Activated CD4-positive, alpha-beta T cell treated with anti-CD3 and anti-CD28 coated beads, Interleukin-2, amount 10 ng/mL, durations not matched to agents 7 days and 5 days (primary cell): ENCODE measurements at regions not wholly inside any gene's neighbourhood (a gene's known extent, or its start where the extent isn't known, plus 50 kb on each side); places are given as distances from the start of the nearest gene placed in this dataset.

Experiments
- CTCF ChIA-PET: fragments of 350-600 bp; sonication (Branson Sonifier 250); formaldehyde crosslinking; loops from one replicate; lab custom pipeline; 2021; ENCODE audit warnings: antibody characterized with exemption; lab: Charles Lee
- POLR2A ChIA-PET: fragments of 350-600 bp; sonication (Branson Sonifier 250); formaldehyde crosslinking; loops from one replicate; lab custom pipeline; 2021; ENCODE audit warnings: antibody characterized with exemption; lab: Charles Lee
- DNase-seq: peaks from one replicate; pipeline ENCODE4 v3.0.0-alpha.2; 2020
- H3K27ac Mint-ChIP-seq: one replicate; pipeline ENCODE4 v1.8.0; 2021; ENCODE audit warnings: mild to moderate bottlenecking, moderate library complexity, mixed read lengths
- H3K27me3 Mint-ChIP-seq: one replicate; pipeline ENCODE4 v1.8.0; 2021; ENCODE audit warnings: mixed read lengths
- H3K36me3 Mint-ChIP-seq: one replicate; pipeline ENCODE4 v1.8.0; 2021; ENCODE audit warnings: low read depth, mixed read lengths
- H3K4me1 Mint-ChIP-seq: one replicate; pipeline ENCODE4 v1.8.0; 2021; ENCODE audit warnings: mixed read lengths
- H3K4me3 Mint-ChIP-seq: one replicate; pipeline ENCODE4 v1.8.0; 2021; ENCODE audit warnings: mild to moderate bottlenecking, moderate library complexity, mixed read lengths
- H3K9me3 Mint-ChIP-seq: one replicate; pipeline ENCODE4 v1.8.0; 2021; ENCODE audit warnings: mixed read lengths

- Mint-ChIP-seq H3K27ac (no peak overlapping the region), H3K4me1 (no peaks in the 10 kb centered on the region), H3K27me3 (peaks cover 6% of the 10 kb centered on the region), H3K36me3 (no peaks in the 10 kb centered on the region), H3K9me3 (no peaks in the 10 kb centered on the region), H3K4me3 (no peak overlapping the region)
- DNase-seq, result no peak
- ChIA-PET POLR2A (no interaction called here), CTCF (interaction anchor here (0.5 to 1.3 kb wide), 3 partner anchors 25 to 35 kb away, joined by 3 to 4 read pairs (median 3); no protein-coding TSS in a partner anchor)
Measured at GRCh38 chr15:69532856-69533255, 80.2 kb downstream of the RPLP1 start.

- Mint-ChIP-seq H3K9me3 (no peaks in the 10 kb centered on the region), H3K27me3 (peaks cover 6% of the 10 kb centered on the region), H3K4me1 (no peaks in the 10 kb centered on the region), H3K36me3 (no peaks in the 10 kb centered on the region), H3K4me3 (no peak overlapping the region), H3K27ac (no peak overlapping the region)
- no peak for DNase-seq
- CTCF ChIA-PET, result interaction anchor here (0.6 kb wide), 1 partner anchor 35 kb away, joined by 3 read pairs; no protein-coding TSS in a partner anchor
- POLR2A ChIA-PET, result no interaction called here
Measured at GRCh38 chr15:69533522-69533921, 80.9 kb downstream of the RPLP1 start.

- no peaks in the 10 kb centered on the region for H3K4me1 Mint-ChIP-seq
- DNase-seq, result no peak
- no peaks in the 10 kb centered on the region for H3K36me3 Mint-ChIP-seq
- H3K27ac Mint-ChIP-seq, result no peak overlapping the region
- peaks cover 6% of the 10 kb centered on the region for H3K27me3 Mint-ChIP-seq
- ChIA-PET CTCF (interaction anchor here (1.0 kb wide), 1 partner anchor 9 kb away, joined by 4 read pairs; no protein-coding TSS in a partner anchor), POLR2A (interaction anchor here (0.6 kb wide), 1 partner anchor 83 kb away, joined by 3 read pairs; no protein-coding TSS in a partner anchor)
- H3K9me3 Mint-ChIP-seq, result no peaks in the 10 kb centered on the region
- H3K4me3 Mint-ChIP-seq, result no peak overlapping the region
Measured at GRCh38 chr15:69535101-69535638, 82.6 kb downstream of the RPLP1 start.

- H3K9me3 Mint-ChIP-seq, result no peaks in the 10 kb centered on the region
- CTCF ChIA-PET, result no interaction called here
Measured at GRCh38 chr15:69535998-69536397, 83.4 kb downstream of the RPLP1 start.

GRCh38 chr15:69536726-69537512, 84.3 kb downstream of the RPLP1 start:
- Mint-ChIP-seq H3K4me1 (no peaks in the 10 kb centered on the region), H3K36me3 (no peaks in the 10 kb centered on the region), H3K27me3 (peaks cover 6% of the 10 kb centered on the region), H3K9me3 (no peaks in the 10 kb centered on the region), H3K4me3 (no peak overlapping the region), H3K27ac (no peak overlapping the region)
- DNase-seq, result no peak
- ChIA-PET POLR2A (no interaction called here), CTCF (no interaction called here)

More at GRCh38 chr15:69535998-69536397, 83.4 kb downstream of the RPLP1 start:
- Mint-ChIP-seq H3K4me3 (no peak overlapping the region), H3K27ac (no peak overlapping the region), H3K4me1 (no peaks in the 10 kb centered on the region), H3K36me3 (no peaks in the 10 kb centered on the region), H3K27me3 (peaks cover 6% of the 10 kb centered on the region)
- POLR2A ChIA-PET, result no interaction called here
- no peak for DNase-seq

GRCh38 chr15:69537901-69538300, 85.3 kb downstream of the RPLP1 start:
- no peaks in the 10 kb centered on the region for H3K9me3 Mint-ChIP-seq
- POLR2A ChIA-PET, result no interaction called here
- CTCF ChIA-PET, result no interaction called here
- no peaks in the 10 kb centered on the region for H3K36me3 Mint-ChIP-seq
- H3K4me3 Mint-ChIP-seq, result no peak overlapping the region
- peaks cover 2% of the 10 kb centered on the region for H3K27me3 Mint-ChIP-seq
- H3K27ac Mint-ChIP-seq, result no peak overlapping the region
- no peak for DNase-seq
- no peaks in the 10 kb centered on the region for H3K4me1 Mint-ChIP-seq

GRCh38 chr15:69538379-69538778, 85.8 kb downstream of the RPLP1 start:
- Mint-ChIP-seq H3K27me3 (no peaks in the 10 kb centered on the region), H3K4me3 (no peak overlapping the region), H3K36me3 (no peaks in the 10 kb centered on the region), H3K4me1 (no peaks in the 10 kb centered on the region), H3K9me3 (no peaks in the 10 kb centered on the region), H3K27ac (no peak overlapping the region)
- CTCF ChIA-PET, result no interaction called here
- POLR2A ChIA-PET, result no interaction called here
- DNase-seq, result no peak

- H3K27ac Mint-ChIP-seq, result no peak overlapping the region
- no peaks in the 10 kb centered on the region for H3K4me1 Mint-ChIP-seq
- POLR2A ChIA-PET, result no interaction called here
- H3K36me3 Mint-ChIP-seq, result no peaks in the 10 kb centered on the region
- no peaks in the 10 kb centered on the region for H3K27me3 Mint-ChIP-seq
- H3K4me3 Mint-ChIP-seq, result no peak overlapping the region
- H3K9me3 Mint-ChIP-seq, result no peaks in the 10 kb centered on the region
- CTCF ChIA-PET, result no interaction called here
- DNase-seq, result no peak
Measured at GRCh38 chr15:69539345-69539744, 86.7 kb downstream of the RPLP1 start.

GRCh38 chr15:69540622-69541021, 88.0 kb downstream of the RPLP1 start:
- Mint-ChIP-seq H3K4me3 (no peak overlapping the region), H3K27me3 (no peaks in the 10 kb centered on the region), H3K9me3 (no peaks in the 10 kb centered on the region), H3K36me3 (no peaks in the 10 kb centered on the region), H3K4me1 (no peaks in the 10 kb centered on the region), H3K27ac (no peak overlapping the region)
- ChIA-PET POLR2A (no interaction called here), CTCF (no interaction called here)
- DNase-seq, result no peak

- CTCF ChIA-PET, result no interaction called here
Measured at GRCh38 chr15:69542028-69542427, 89.4 kb downstream of the RPLP1 start.

GRCh38 chr15:69543681-69544364, 91.2 kb downstream of the RPLP1 start:
- Mint-ChIP-seq H3K4me3 (no peak overlapping the region), H3K4me1 (no peaks in the 10 kb centered on the region), H3K27ac (no peak overlapping the region), H3K36me3 (no peaks in the 10 kb centered on the region), H3K27me3 (peaks cover 4% of the 10 kb centered on the region), H3K9me3 (no peaks in the 10 kb centered on the region)
- DNase-seq, result no peak
- ChIA-PET CTCF (interaction anchor here (1.4 kb wide), 1 partner anchor 9 kb away, joined by 4 read pairs; no protein-coding TSS in a partner anchor), POLR2A (no interaction called here)

More at GRCh38 chr15:69542028-69542427, 89.4 kb downstream of the RPLP1 start:
- POLR2A ChIA-PET, result no interaction called here
- H3K36me3 Mint-ChIP-seq, result no peaks in the 10 kb centered on the region
- no peak overlapping the region for H3K4me3 Mint-ChIP-seq
- DNase-seq, result no peak
- no peak overlapping the region for H3K27ac Mint-ChIP-seq
- H3K9me3 Mint-ChIP-seq, result no peaks in the 10 kb centered on the region
- H3K4me1 Mint-ChIP-seq, result no peaks in the 10 kb centered on the region
- no peaks in the 10 kb centered on the region for H3K27me3 Mint-ChIP-seq

- POLR2A ChIA-PET, result no interaction called here
- Mint-ChIP-seq H3K9me3 (no peaks in the 10 kb centered on the region), H3K27ac (no peak overlapping the region), H3K27me3 (peaks cover 6% of the 10 kb centered on the region), H3K4me3 (no peak overlapping the region), H3K36me3 (no peaks in the 10 kb centered on the region), H3K4me1 (no peaks in the 10 kb centered on the region)
- DNase-seq, result no peak
- CTCF ChIA-PET, result interaction anchor here (1.4 kb wide), 1 partner anchor 9 kb away, joined by 4 read pairs; no protein-coding TSS in a partner anchor
Measured at GRCh38 chr15:69544365-69545113, 91.9 kb downstream of the RPLP1 start.
